SU-DHL-6 (cell line): ENCODE measurements at regions not wholly inside any gene's neighbourhood (a gene's known extent, or its start where the extent isn't known, plus 50 kb on each side); places are given as distances from the start of the nearest gene placed in this dataset.
A peak's percentile ranks its signal among the peaks of the same experiment; 100 is the strongest.

Experiments
- H2AFZ ChIP-seq: fragments of 200-600 bp; sonication (generic); 2 replicates; pipeline ENCODE4 v1.6.1; 2014; ENCODE audit warnings: low read depth, mild to moderate bottlenecking, moderate library complexity, mixed read lengths, antibody characterized with exemption, low read length; ENCODE audit not compliant: severe bottlenecking
- H3F3A ChIP-seq: fragments of 200-600 bp; shearing (Covaris generic); 2 replicates; pipeline ENCODE4 v1.6.0; 2016; ENCODE audit warnings: antibody characterized with exemption, mild to moderate bottlenecking; ENCODE audit not compliant: insufficient read depth
- H3K27ac ChIP-seq: fragments of 200-600 bp; sonication (generic); 2 replicates; pipeline ENCODE4 v1.5.1; 2016; ENCODE audit warnings: low read depth, mild to moderate bottlenecking, low read length, moderate library complexity, mixed read lengths
- H3K27me3 ChIP-seq: fragments of 200-600 bp; sonication (generic), shearing (Covaris generic); 2 replicates; pipeline ENCODE4 v1.6.0; 2014; ENCODE audit warnings: mild to moderate bottlenecking, low read length
- H3K36me3 ChIP-seq: fragments of 200-600 bp; sonication (generic); 2 replicates; pipeline ENCODE4 v1.6.1; 2014; ENCODE audit warnings: mild to moderate bottlenecking, low read length, mixed read lengths
- H3K4me2 ChIP-seq: fragments of 300-600, 200-600 bp; shearing (Covaris generic), sonication (generic); 2 replicates; pipeline ENCODE4 v1.6.0; 2014; ENCODE audit warnings: low read length, low read depth, mild to moderate bottlenecking; ENCODE audit not compliant: poor library complexity, severe bottlenecking
- H3K4me3 ChIP-seq: fragments of 200-600 bp; sonication (generic); 2 replicates; pipeline ENCODE4 v1.5.1; 2014; ENCODE audit warnings: antibody characterized with exemption, low read length, mild to moderate bottlenecking, mixed read lengths; ENCODE audit not compliant: insufficient read depth, poor library complexity, severe bottlenecking
- H3K79me2 ChIP-seq: fragments of 200-600 bp; sonication (generic); 2 replicates; pipeline ENCODE4 v1.6.1; 2014; ENCODE audit warnings: mild to moderate bottlenecking, low read length, moderate library complexity; ENCODE audit not compliant: insufficient read depth
- H3K9ac ChIP-seq: fragments of 200-600 bp; sonication (generic); 2 replicates; pipeline ENCODE4 v1.7.0; 2014; ENCODE audit warnings: mild to moderate bottlenecking, low read length
- H3K9me2 ChIP-seq: fragments of 200-600 bp; sonication (generic); replicated peaks from 2 replicates; pipeline ENCODE4 v1.6.1; 2014; ENCODE audit warnings: low read length; ENCODE audit not compliant: insufficient read depth
- H3K9me3 ChIP-seq: fragments of 200-600 bp; sonication (generic); 2 replicates; pipeline ENCODE4 v1.6.1; 2014; ENCODE audit warnings: low read length, mixed read lengths; ENCODE audit not compliant: insufficient read depth
- H4K20me1 ChIP-seq: fragments of 200-600 bp; sonication (generic); 2 replicates; pipeline ENCODE4 v1.6.1; 2014; ENCODE audit warnings: low read depth, mild to moderate bottlenecking, antibody characterized with exemption, low read length, moderate library complexity, mixed read lengths
- EZH2phosphoT487 ChIP-seq: fragments of 200-600 bp; sonication (generic), shearing (Covaris generic); conservative IDR thresholded peaks from 2 replicates; pipeline ENCODE4 v1.6.1; 2018; ENCODE audit warnings: mild to moderate bottlenecking, antibody characterized with exemption, low read length, moderate library complexity, mixed read lengths
- TF ChIP-seq, protein P1 (sequence below): fragments of 200-600 bp; sonication (generic); IDR thresholded peaks from one replicate; pipeline ENCODE4 v1.5.1; 2017; ENCODE audit warnings: antibody characterized with exemption, mild to moderate bottlenecking, low read length, moderate library complexity; ENCODE audit not compliant: insufficient read depth, poor library complexity, severe bottlenecking

GRCh38 chr3:19052874-19053273 is 95.4 kb upstream of the KCNH8 start:
- H3K36me3 ChIP-seq: no peaks in the 10 kb centered on the region
- no peak overlapping the region for H2AFZ ChIP-seq
- no peaks in the 10 kb centered on the region for H3K79me2 ChIP-seq
- H3K27me3 ChIP-seq: no peaks in the 10 kb centered on the region
- H3K4me2 ChIP-seq: no peak overlapping the region
- H3K9me3 ChIP-seq: no peaks in the 10 kb centered on the region
- H3K9me2 ChIP-seq: no peaks in the 10 kb centered on the region
- no peaks in the 10 kb centered on the region for H3F3A ChIP-seq
- no peak overlapping the region for H3K9ac ChIP-seq
- H3K27ac ChIP-seq: no peak overlapping the region
- H4K20me1 ChIP-seq: no peaks in the 10 kb centered on the region
- TF ChIP-seq, protein P1, sequence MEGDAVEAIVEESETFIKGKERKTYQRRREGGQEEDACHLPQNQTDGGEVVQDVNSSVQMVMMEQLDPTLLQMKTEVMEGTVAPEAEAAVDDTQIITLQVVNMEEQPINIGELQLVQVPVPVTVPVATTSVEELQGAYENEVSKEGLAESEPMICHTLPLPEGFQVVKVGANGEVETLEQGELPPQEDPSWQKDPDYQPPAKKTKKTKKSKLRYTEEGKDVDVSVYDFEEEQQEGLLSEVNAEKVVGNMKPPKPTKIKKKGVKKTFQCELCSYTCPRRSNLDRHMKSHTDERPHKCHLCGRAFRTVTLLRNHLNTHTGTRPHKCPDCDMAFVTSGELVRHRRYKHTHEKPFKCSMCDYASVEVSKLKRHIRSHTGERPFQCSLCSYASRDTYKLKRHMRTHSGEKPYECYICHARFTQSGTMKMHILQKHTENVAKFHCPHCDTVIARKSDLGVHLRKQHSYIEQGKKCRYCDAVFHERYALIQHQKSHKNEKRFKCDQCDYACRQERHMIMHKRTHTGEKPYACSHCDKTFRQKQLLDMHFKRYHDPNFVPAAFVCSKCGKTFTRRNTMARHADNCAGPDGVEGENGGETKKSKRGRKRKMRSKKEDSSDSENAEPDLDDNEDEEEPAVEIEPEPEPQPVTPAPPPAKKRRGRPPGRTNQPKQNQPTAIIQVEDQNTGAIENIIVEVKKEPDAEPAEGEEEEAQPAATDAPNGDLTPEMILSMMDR: no peak
- TF ChIP-seq EZH2phosphoT487: no peak
- H3K4me3 ChIP-seq: no peak overlapping the region

DNA sequence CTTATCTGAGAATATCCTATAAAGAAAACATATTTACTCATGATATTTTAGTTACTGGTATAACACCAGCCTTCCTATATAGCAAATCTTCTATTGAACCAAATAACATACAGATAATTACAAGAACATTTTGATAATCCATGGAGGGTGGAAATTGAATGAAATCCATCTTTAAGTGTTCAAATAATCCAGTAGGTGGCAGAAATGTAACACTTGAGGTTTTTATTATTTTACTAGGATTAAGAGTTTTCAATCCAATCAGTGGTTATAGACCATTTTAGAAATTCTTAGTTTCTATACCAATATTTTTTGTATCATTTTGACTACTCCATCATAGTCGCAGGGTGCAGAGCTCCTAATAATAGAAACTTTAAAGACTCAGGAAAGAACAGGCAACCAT is 101.9 kb upstream of the KCNH8 start:
- TF ChIP-seq, protein P1: peak; percentile 14
- no peak for TF ChIP-seq EZH2phosphoT487
- Histone ChIP-seq H3K27ac (no peak overlapping the region), H3K36me3 (no peaks in the 10 kb centered on the region), H3K27me3 (no peaks in the 10 kb centered on the region), H4K20me1 (no peaks in the 10 kb centered on the region), H3F3A (no peaks in the 10 kb centered on the region), H3K4me2 (no peak overlapping the region), H3K4me3 (no peak overlapping the region), H3K9ac (no peak overlapping the region), H3K9me2 (no peaks in the 10 kb centered on the region), H3K9me3 (no peaks in the 10 kb centered on the region), H2AFZ (no peak overlapping the region), H3K79me2 (no peaks in the 10 kb centered on the region)

- H4K20me1 ChIP-seq: no peaks in the 10 kb centered on the region
- no peak overlapping the region for H3K27ac ChIP-seq
- no peaks in the 10 kb centered on the region for H3F3A ChIP-seq
- no peak overlapping the region for H3K4me3 ChIP-seq
- H3K9me2 ChIP-seq: no peaks in the 10 kb centered on the region
- H3K9me3 ChIP-seq: no peaks in the 10 kb centered on the region
- H3K27me3 ChIP-seq: no peaks in the 10 kb centered on the region
- H3K36me3 ChIP-seq: no peaks in the 10 kb centered on the region
- TF ChIP-seq, protein P1: no peak
- no peak for TF ChIP-seq EZH2phosphoT487
- no peak overlapping the region for H2AFZ ChIP-seq
- no peak overlapping the region for H3K9ac ChIP-seq
- no peaks in the 10 kb centered on the region for H3K79me2 ChIP-seq
- no peak overlapping the region for H3K4me2 ChIP-seq
These were observed 117.8 kb upstream of the KCNH8 start for GRCh38 chr3:19030522-19030839.
